GM20431 (cell line): ENCODE measurements at regions not wholly inside any gene's neighbourhood (a gene's known extent, or its start where the extent isn't known, plus 50 kb on each side); places are given as distances from the start of the nearest gene placed in this dataset.
"Not testable (repeated sequence)": the region's sequence is repeated elsewhere in the genome, so short reads cannot be mapped to it uniquely, and the experiment has no call there.

Experiments used
- in situ Hi-C: fragments of 300-500 bp; cut with MseI, MboI; formaldehyde crosslinking; loops from one replicate; pipeline ENCODE4 v1.15.0; 2020; ENCODE audit warnings: low sequenced_read_pairs; ENCODE audit not compliant: unreplicated experiment

DNA sequence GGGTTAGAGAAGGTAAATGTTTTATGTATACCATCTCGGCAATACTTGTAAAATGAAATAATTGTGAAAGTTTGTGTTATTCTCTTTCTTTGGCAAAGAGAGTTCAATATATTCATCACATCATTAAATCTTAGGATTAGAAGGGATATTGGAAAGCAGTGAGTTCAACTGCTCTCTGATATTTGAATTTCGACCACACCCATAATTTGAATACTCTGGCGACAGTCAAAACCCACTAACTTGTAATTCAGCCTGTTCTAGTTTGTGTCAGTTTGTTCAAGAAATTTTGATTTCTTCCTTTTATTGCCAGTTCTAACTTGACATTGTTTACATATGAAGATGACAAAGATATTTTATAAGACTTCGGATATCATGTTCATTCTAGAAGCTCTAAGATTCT is 1380.5 kb upstream of the CDH8 start:
- in situ Hi-C loops: no loop called here

DNA sequence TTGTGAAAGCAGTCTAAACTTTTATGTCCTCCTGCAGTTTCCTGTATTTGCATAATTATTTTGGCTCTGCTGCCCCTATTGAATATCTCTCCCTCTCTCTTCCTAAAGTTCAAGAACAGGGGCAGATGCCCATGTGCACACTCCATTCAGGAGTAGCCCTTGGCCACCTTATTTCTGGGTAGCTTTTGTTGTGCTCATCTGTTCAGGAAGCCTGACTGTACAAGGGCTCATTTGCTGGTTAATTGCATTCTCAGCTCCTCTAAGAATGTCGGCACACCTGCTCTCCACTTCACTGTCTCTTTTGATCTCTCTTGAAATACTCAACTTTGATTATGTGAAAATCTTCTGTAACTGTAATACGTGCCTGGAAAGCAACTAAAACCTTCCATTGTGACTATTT is 1378.8 kb upstream of the CDH8 start:
- in situ Hi-C loops: no loop called here

DNA sequence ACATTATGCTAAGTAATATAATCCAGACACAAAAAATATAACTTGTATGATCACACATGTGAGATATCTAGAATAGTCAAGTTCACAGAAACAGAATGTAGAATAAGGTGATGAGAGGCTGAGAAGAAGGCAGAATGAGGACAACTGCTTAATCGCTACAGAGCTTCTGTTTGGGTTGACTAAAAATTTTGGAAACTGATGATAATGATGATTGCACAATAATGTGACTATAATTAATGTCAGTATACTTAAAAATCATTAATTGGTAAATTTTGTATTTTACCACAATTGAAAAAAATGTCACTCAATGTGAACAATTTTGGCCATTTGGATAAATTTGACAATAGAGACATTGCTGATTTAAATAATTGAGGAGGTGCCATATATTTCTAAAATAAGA is 1374.4 kb upstream of the CDH8 start:
- in situ Hi-C loops: no loop called here

DNA sequence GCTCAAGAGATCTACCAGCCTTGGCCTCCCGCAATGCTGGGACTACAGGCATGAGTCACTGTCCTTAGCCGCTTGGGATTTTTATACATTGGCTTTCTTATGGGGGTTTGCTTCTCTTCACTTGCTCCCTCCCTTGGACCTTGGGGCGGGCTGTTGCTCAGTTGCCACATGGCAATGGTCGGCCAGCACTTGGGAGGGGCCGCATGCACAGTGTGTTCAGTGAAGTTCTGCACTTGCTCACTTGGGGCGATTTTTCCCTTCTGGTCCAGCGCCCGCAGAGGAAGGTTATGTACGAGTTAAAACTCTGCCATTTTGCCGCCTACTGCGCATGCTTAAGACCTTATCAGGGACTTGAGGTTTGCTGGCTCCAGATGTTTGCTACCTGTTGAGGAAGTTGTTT is 1367.6 kb upstream of the CDH8 start:
- in situ Hi-C loops: no loop called here

DNA sequence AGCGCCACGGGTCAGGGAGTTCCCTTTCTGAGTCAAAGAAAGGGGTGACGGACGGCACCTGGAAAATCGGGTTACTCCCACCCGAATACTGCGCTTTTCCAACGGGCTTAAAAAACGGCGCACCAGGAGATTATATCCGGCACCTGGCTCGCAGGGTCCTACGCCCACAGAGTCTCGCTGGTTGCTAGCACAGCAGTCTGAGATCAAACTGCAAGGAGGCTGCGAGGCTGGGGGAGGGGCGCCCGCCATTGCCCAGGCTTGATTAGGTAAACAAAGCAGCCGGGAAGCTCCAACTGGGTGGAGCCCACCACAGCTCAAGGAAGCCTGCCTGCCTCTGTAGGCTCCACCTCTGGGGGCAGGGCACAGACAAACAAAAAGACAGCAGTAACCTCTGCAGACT is 1352.0 kb upstream of the CDH8 start:
- in situ Hi-C loops: not testable (repeated sequence)

DNA sequence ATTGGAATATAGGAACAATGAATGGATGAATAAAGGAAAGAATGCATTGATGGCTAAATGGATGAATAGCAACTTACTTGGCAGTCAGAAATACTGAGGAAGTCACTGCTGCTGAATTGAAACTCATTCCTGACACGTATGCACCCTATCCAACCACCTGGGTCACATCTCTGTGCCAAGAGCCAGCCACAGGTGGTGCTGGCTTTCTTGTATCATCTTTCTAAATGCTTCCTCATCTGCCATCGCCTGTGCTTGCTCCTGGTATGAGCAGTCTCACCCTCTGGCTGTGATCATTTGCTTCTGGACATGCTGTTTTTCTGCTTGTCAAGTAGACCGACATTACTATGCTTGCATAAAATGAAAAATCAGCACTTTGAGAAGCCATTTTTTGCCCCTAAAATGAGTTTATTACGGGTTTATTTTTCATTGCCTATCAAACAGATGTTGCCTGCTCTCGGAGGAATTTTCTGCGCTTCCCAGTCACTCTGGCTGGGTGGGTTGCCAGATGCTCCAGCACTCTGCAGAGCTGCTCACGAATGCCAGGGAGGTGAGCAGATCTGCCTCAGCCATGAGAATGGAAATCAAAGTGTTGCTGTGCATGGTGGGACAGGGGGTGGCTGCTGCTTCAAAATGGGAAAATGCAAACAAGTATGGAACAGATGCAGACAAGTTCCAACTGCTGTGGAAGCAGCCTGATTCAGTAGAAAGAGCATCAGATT is 1349.6 kb upstream of the CDH8 start:
- in situ Hi-C loops: no loop called here

DNA sequence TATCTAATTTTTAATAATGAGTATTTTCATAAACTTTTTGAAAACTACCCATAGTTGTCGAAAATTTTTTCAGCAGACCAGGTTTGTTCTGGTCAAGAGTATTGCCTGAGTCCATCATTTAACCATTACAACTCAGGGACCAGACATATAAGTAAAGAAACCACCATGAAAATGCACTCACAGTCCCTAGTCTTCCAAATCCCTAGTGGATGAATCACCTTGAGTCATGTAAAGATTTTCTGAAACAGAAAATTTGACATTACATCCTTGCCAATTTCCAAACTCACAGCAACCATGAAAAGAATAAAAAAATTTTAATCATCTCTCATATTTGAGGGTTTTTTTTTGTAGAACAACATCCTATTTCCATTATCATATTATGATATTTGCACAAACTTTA is 1337.5 kb upstream of the CDH8 start:
- in situ Hi-C loops: loop anchor here (25.0 kb wide), 1 partner anchor 1739 kb away; the partner anchor contains the start of gene CDH11

DNA sequence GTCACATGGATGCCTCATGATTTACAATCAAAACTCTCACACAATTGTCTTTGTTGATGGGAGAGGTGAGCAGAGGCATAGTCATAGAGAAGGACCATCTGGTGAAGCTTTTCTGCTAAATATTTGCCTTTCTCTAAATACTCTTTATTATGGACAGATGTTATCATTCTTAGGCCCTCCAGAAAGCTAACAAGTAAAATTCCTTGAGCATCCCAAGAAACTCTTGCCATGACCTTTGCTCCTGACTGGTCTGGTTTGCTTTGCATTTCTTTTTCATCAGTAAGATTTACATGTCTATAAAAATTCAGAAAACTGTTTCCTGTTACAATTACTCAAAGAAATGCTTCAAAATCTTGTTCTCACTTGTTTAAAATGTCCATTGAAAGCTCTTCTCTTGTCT is 1336.6 kb upstream of the CDH8 start:
- in situ Hi-C loops: loop anchor here (25.0 kb wide), 1 partner anchor 1739 kb away; the partner anchor contains the start of gene CDH11

DNA sequence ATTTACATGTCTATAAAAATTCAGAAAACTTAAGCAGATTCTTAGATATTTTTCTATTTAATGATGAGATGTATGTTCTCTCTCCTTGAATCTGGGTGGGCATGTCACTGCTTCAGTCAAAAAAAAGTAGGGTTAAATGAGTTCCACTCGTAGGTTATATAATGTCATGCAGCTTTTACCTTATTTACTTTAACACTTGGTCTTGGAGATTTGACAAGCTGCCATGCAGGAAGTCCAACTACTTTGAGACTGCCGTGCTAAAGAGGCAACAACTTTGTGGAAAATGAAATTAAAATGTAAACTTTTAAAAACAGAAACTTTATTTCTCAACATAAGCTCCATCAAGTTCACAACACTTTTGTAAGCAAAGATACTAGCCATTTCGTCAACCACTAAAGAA is 1336.0 kb upstream of the CDH8 start:
- in situ Hi-C loops: loop anchor here (25.0 kb wide), 1 partner anchor 1740 kb away; the partner anchor contains the start of gene CDH11

DNA sequence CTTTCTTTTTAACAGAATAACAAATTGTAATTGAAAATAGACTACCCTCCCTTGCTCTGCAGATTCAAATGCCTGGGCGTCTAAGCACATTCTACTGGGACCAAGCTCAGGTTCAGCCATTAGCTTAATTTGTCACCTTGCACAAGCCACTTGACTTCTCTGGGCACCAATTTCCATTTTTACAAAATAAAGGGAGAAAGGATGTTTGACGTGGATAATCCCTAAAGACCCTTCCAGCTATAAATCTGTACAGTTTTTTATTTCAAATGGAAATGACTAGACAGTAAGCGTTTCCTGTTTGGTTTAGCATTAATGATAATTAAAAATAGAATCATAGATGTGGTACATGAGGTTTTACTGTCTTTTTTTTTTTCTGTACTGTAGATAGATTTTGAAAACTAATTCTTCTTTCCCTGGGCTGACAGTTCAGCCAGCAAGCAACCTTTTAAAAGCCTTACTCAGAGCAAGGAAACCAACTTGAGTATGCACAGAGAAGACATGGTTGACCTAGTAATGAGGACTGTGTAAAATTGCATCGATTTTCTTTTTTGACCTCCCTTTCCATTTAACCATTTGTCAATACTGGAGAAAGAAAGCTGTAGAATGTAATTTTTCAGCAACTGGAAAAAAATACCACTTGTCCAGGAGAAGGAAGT is 1329.5 kb upstream of the CDH8 start:
- in situ Hi-C loops: loop anchor here (25.0 kb wide), 1 partner anchor 1747 kb away; the partner anchor contains the start of gene CDH11

DNA sequence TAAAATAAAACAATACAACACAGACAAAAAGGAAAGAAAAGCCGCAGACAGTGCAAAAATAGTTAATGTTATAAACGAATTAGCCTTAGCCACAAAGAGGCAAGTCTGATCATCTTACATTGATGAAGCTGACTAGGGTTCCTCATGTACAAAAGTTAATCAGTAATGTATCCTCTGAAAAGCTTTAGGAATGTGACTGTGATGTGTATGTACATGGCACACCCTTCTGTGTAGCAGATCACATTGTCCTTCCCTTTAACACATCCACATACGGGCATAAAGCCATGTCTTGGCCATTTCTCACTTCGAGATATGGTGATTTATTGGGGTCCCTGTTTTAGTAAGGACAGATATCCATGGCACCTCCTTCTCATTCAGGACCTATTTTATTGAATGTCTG is 1327.5 kb upstream of the CDH8 start:
- in situ Hi-C loops: loop anchor here (25.0 kb wide), 1 partner anchor 1749 kb away; the partner anchor contains the start of gene CDH11

DNA sequence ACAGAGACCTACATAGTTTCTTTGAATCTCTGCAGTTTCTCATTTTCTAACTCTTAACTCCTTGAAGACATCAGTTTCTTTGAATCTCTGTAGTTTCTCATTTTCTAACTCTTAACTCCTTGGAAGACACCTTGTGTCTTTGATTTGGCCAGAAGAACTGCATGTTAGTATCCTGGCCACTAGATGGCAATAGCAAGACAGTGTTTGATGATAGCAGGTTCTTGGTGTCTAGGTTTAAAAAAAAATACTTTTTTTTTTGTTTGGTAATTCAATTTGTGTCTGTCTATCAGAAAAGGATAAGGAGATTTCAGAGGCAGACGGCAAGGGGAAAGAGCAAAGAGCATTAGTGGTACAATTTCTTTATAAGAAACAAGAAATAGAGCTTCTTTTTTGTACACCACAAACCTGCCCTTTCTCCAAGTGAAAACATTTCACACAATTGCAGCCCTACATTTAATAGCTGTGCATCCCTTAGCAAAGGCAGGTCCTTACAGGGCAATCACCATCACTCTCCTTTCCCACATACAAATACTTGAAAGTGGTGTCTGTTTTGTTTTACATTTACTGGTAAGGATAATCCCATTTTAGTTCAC is 1324.9 kb upstream of the CDH8 start:
- in situ Hi-C loops: loop anchor here (25.0 kb wide), 1 partner anchor 1751 kb away; the partner anchor contains the start of gene CDH11

DNA sequence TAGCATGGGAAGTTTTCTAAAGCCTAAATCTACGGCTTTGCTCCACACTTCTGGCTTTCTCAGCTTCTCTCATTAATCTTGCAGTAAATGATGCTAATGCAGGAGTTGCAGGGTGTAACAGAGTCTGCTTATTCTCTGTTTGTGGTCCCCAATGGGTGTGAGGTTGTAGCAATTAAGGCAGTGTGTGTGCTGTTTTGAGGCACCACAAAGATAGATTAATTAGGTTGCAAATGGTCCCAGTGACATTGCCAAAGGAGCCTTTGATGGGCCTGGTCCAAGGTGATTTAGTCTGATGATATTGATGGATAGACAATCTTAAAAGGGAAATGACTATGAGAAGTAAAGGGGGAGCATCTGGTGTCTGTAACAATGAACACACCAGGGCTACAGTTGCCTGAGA is 1313.7 kb upstream of the CDH8 start:
- in situ Hi-C loops: loop anchor here (25.0 kb wide), 1 partner anchor 1762 kb away; the partner anchor contains the start of gene CDH11

DNA sequence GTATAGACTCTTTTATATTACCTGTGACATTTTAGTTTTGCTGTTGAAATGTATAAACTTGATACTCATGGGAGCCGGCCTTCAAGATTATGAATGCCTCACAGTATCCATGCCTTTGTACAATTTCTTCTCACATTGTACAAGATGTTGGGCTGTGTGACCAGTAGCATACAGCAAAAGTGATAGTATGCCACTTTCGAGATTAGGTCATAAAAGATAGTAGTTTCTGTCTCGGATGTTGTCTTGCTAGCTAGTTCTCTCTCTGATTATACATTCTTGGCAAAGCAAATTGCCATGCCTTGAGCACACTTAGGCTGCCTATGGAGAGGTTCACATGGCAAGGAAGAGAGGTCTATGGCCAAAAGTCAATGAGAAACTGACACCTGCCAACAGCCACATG is 1309.8 kb upstream of the CDH8 start:
- in situ Hi-C loops: no loop called here

DNA sequence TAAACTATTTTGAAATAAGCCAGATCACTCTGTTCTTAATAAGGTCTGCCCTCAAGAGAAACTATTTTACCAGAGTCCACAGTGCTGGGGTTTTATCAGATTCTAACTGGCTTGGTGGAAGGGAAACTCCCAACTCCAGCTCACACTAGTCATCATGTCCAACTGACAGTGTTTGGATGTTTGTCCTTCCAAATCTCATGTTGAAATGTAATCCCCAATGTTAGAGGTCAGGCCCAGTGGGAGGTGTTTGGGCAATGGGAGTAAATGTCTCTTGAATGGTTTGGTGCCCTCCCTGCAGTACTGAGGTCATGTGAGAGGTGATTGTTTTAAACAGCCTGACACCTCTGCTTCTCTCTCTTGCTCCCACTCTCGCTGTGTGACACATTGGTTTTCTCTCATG is 1301.0 kb upstream of the CDH8 start:
- in situ Hi-C loops: no loop called here

DNA sequence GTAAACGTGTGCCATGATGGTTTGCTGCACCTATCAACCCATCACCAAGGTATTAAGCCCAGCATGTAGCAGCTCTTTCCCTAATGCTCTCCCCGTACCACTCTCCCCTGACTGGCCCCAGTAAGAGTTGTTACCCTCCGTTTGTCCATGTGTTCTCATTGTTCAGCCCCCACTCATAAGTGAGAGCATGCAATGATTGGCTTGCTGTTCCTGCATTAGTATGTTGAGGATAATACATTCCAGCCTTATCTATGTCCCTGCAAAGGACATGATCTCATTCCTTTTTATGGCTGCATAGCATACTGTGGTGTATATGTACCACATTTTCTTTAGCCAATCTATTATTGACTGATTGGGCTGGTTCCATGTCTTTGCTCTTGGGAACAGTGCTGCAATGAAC is 1294.9 kb upstream of the CDH8 start:
- in situ Hi-C loops: no loop called here

DNA sequence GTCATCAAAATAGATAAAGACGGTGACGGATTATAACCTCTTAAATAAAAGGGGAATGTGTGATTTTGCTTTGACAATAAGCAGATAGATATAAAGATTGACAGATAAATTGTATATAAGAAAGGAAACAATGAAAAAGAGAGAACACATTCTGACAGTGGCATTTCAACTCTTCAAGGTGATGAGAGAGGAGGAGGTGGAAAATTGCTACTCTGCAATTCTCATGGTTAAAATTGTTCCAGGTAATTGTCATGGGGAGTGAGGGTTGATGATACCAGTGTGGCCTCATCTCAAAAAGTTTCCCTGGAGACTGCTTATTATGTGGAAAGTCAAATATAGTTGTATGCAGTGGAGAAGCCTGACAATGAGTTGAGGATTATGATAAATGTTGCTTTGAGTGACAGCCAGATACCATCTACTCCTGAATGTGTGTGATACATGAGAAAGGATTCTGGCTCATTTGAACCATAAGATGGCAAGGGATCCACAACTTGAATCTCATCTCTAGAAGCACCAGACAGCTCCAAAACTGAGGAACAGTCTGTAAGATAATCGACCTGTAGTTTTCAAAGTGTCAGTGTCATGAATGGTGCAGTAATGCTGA is 1290.6 kb upstream of the CDH8 start:
- in situ Hi-C loops: no loop called here

DNA sequence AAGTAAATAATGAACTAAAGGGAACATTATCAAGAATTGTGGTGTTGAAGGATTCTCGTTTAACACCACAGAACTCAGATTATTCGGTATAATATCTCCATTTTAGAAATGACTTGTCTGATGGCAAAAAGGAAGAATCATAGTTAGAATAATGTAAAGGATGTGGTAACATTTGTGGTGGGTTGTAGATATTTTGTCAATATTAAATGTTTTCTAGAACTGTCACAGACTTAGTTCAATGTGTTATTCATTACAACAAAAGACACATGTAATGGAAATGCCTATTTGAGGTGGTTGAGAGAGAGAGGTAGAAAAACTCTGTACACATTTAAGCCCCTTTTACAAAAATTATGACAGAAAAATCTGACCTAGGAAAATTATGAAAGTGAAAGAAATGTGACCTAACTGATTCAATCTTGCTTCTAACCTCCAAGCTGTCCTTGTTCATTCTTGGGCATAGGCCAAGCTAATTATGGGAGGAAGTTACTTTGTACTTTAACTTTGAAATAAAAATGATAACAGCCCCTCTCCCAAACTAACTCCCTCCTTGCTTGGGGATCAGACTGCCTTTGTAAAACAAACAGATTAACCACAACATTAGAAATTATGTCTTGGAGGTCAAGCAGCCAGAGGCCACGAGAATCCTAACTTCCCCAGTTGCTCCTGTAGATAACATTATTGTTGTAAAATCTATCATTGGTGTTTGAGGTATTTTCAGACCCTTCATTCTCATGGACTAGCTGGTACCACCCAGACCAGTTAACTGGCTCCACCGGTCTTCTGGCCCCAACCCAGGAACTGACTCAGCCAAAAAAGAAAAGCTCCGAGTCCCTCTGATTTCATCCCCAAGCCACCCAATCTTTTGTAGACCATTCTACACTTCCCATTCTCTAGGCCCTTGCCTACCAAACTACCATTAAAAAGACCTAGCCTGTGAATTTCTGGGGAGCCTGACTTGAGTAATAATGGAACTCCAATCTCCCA is 1287.8 kb upstream of the CDH8 start:
- in situ Hi-C loops: no loop called here

DNA sequence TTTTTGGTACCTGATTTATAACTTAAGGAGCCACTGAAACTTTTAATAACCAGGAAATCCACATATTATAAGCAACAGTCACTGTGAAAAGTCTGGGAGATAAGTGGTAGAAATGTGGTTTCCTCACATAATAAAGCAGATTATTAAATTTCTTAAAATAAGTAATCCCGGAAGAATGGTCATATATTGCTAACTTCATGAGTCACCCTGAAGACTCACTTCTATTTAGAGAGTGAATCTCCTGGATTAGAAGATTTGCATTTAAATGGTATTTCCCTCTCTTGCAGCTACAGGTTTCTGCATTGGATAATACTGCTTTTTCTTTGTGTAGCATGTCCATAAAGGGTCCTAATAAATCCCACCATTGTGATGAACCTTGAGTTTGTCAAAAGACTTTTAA is 1286.8 kb upstream of the CDH8 start:
- in situ Hi-C loops: no loop called here

DNA sequence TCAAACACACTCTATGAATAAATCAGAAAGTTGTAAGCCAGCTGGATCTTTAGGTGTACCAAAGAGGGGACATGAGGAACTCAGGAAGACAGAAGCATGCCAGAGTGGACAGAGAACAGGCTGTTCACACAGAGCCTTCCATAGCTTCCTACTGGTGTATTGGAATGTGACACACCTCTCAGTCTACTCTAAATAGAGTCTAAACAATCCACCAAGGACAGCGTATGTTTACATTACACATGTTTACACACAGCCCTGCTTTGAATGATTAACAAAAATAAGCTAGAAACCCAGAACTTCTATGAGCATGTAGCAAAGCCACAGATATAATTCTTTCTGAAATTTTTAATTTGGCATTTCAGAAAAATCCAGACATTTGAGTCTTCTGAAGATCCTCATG is 1279.0 kb upstream of the CDH8 start:
- in situ Hi-C loops: no loop called here
